Right lobe of liver (tissue), 6 donors: ENCODE measurements at regions not wholly inside any gene's neighbourhood (a gene's known extent, or its start where the extent isn't known, plus 50 kb on each side); places are given as distances from the start of the nearest gene placed in this dataset.

ENCODE experiments used
- ATAC-seq, 4 donors: fragments of 200-7000 bp; cut with Tn5 transposase; one replicate each; pipeline ENCODE4 v1.9.1; 2020; ENCODE audit warnings: mild to moderate bottlenecking in 4 of 4, moderate library complexity in 4 of 4
- DNase-seq, 3 donors: peaks; one replicate each; pipeline ENCODE4 v3.0.0-alpha.2; 2020
- H3K27ac ChIP-seq, 3 donors: fragments of 200-600 bp; one replicate each; pipeline ENCODE4 v1.8.0; 2022
- H3K27me3 ChIP-seq, 2 donors: fragments of 200-600 bp; one replicate each; pipeline ENCODE4 v1.8.0; 2022
- H3K36me3 ChIP-seq, 4 donors: fragments of 200-600 bp; sonication (generic) in 1 of 4; one replicate each; pipeline versions ENCODE4 v1.5.1 to v1.8.0; 2017 to 2022; ENCODE audit warnings: control low read depth in 1 of 4
- H3K4me1 ChIP-seq, 4 donors: fragments of 200-600 bp; sonication (generic) in 1 of 4; one replicate each; pipeline versions ENCODE4 v1.5.1 to v1.8.0; 2017 to 2022; ENCODE audit warnings: control low read depth in 1 of 4
- H3K4me3 ChIP-seq, 3 donors: fragments of 200-600 bp; one replicate each; pipeline ENCODE4 v1.8.0; 2022
- H3K9me3 ChIP-seq, 4 donors: fragments of 200-600 bp; sonication (generic) in 1 of 4; one replicate each; pipeline versions ENCODE4 v1.5.1 to v1.8.0; 2017 to 2022; ENCODE audit warnings: control low read depth in 1 of 4
- CTCF ChIP-seq, 4 donors: fragments of 200-600 bp in 3 of 4; fragments of 450-650 bp in 1 of 4; IDR thresholded peaks; one replicate each; pipeline versions ENCODE4 v1.5.1 to v1.8.0; 2016 to 2022; ENCODE audit warnings: antibody characterized with exemption in 4 of 4, mild to moderate bottlenecking in 2 of 4
- POLR2A ChIP-seq: fragments of 450-650 bp; IDR thresholded peaks from one replicate; pipeline ENCODE4 v1.6.1; 2017; ENCODE audit warnings: antibody characterized with exemption, mild to moderate bottlenecking
- WGBS: methylation state at CpG from one replicate; pipeline ENCODE4 v1.1.6; 2018; ENCODE audit warnings: low coverage, low lambda C conversion rate; ENCODE audit not compliant: insufficient coverage; ENCODE audit errors: missing lambda C conversion rate; 5-methylcytosine and 5-hydroxymethylcytosine counted together
- intact Hi-C, 2 donors: fragments of 100-400 bp; cut with DNase I; formaldehyde crosslinking; loops; one replicate each; pipeline versions ENCODE4 v1.11.2 to v1.14.1; 2022
- donor health status: DM: no; HTN: yes; CAD: no.
- donor health status: DM: no; HTN: no; CAD: no.
- donor health status: DM: no; HTN: no; CAD: no.
- donor health status: DM: no; HTN: yes; CAD: no.
- donor health status: DM: no; HTN: yes; CAD: no.

GRCh38 chr2:116319001-116319400 is 1495.5 kb upstream of the DDX18 start:
- no peak for ATAC-seq
- H3K9me3 ChIP-seq = no peaks in the 10 kb centered on the region
- intact Hi-C loops = no loop called here
- H3K4me1 ChIP-seq = no peaks in the 10 kb centered on the region
- 7% methylated on average over 1 of the region's 1 CpG for WGBS
- TF ChIP-seq POLR2A = no peak
- TF ChIP-seq CTCF (IDR thresholded peaks at IDR 0.05) = no peak
- H3K27ac ChIP-seq = no peak overlapping the region
- H3K4me3 ChIP-seq = no peak overlapping the region
- H3K27me3 ChIP-seq = no peaks in the 10 kb centered on the region
- no peak for DNase-seq
- no peaks in the 10 kb centered on the region for H3K36me3 ChIP-seq

- intact Hi-C loops = no loop called here
- H3K4me3 ChIP-seq = no peak overlapping the region
- no peaks in the 10 kb centered on the region for H3K9me3 ChIP-seq
- no peak for ATAC-seq
- no peak for TF ChIP-seq CTCF (IDR thresholded peaks at IDR 0.05)
- TF ChIP-seq POLR2A = no peak
- no peaks in the 10 kb centered on the region for H3K36me3 ChIP-seq
- no peaks in the 10 kb centered on the region for H3K4me1 ChIP-seq
- H3K27ac ChIP-seq = no peak overlapping the region
- no peak for DNase-seq
- H3K27me3 ChIP-seq = no peaks in the 10 kb centered on the region
These were observed 1494.6 kb upstream of the DDX18 start for GRCh38 chr2:116319935-116320334.

- Histone ChIP-seq H3K9me3 (no peaks in the 10 kb centered on the region), H3K4me3 (no peak overlapping the region), H3K36me3 (no peaks in the 10 kb centered on the region), H3K27me3 (no peaks in the 10 kb centered on the region), H3K4me1 (no peaks in the 10 kb centered on the region), H3K27ac (no peak overlapping the region)
- TF ChIP-seq CTCF (IDR thresholded peaks at IDR 0.05) (no peak), POLR2A (no peak)
- 41% methylated on average over 3 of the region's 3 CpGs for WGBS
- ATAC-seq (no peak), DNase-seq (no peak)
- intact Hi-C loops = no loop called here
These were observed 1485.2 kb upstream of the DDX18 start for GRCh38 chr2:116329280-116329679.

- DNase-seq = no peak
- Histone ChIP-seq H3K27me3 (no peaks in the 10 kb centered on the region), H3K4me1 (no peaks in the 10 kb centered on the region), H3K9me3 (no peaks in the 10 kb centered on the region), H3K36me3 (no peaks in the 10 kb centered on the region), H3K27ac (no peak overlapping the region), H3K4me3 (no peak overlapping the region)
- no peak for TF ChIP-seq CTCF (IDR thresholded peaks at IDR 0.05)
- no peak for TF ChIP-seq POLR2A
- WGBS = 48% methylated on average over 2 of the region's 2 CpGs
- intact Hi-C loops = no loop called here
- ATAC-seq = no peak
These were observed 1473.8 kb upstream of the DDX18 start for GRCh38 chr2:116340690-116341089.

- no peak for TF ChIP-seq POLR2A
- no peak for TF ChIP-seq CTCF (IDR thresholded peaks at IDR 0.05)
- no peaks in the 10 kb centered on the region for H3K4me1 ChIP-seq
- WGBS = 52% methylated on average over 6 of the region's 6 CpGs
- no peak for ATAC-seq
- no peaks in the 10 kb centered on the region for H3K36me3 ChIP-seq
- DNase-seq = no peak
- intact Hi-C loops = no loop called here
- H3K27me3 ChIP-seq = no peaks in the 10 kb centered on the region
- no peak overlapping the region for H3K4me3 ChIP-seq
- no peaks in the 10 kb centered on the region for H3K9me3 ChIP-seq
- H3K27ac ChIP-seq = no peak overlapping the region
These were observed 1448.3 kb upstream of the DDX18 start for GRCh38 chr2:116366212-116366611.
